Effector memory CD4-positive, alpha-beta T cell (primary cell): ENCODE measurements at regions not wholly inside any gene's neighbourhood (a gene's known extent, or its start where the extent isn't known, plus 50 kb on each side); places are given as distances from the start of the nearest gene placed in this dataset.

Experiments
- DNase-seq, 3 donors: peaks; one replicate each; pipeline ENCODE4 v3.0.0-alpha.2; 2020
- H3K27ac ChIP-seq: 2 replicates; pipeline ENCODE4 v1.7.0; 2013; ENCODE audit warnings: mild to moderate bottlenecking, low read length, moderate library complexity; ENCODE audit not compliant: insufficient read depth, poor library complexity, severe bottlenecking
- H3K27me3 ChIP-seq: replicated peaks from 2 replicates; pipeline ENCODE4 v1.7.0; 2013; ENCODE audit warnings: mild to moderate bottlenecking, low read length; ENCODE audit not compliant: insufficient read depth, control insufficient read depth, poor library complexity, severe bottlenecking
- H3K36me3 ChIP-seq: 2 replicates; pipeline ENCODE4 v1.7.0; 2013; ENCODE audit warnings: mild to moderate bottlenecking, low read length, moderate library complexity; ENCODE audit not compliant: control insufficient read depth, insufficient read depth
- H3K4me1 ChIP-seq: 2 replicates; pipeline ENCODE4 v1.7.0; 2013; ENCODE audit warnings: low read length, mild to moderate bottlenecking; ENCODE audit not compliant: control insufficient read depth, insufficient read depth, poor library complexity, severe bottlenecking
- H3K4me3 ChIP-seq: 2 replicates; pipeline ENCODE4 v1.7.0; 2013; ENCODE audit warnings: low read length, low read depth, mild to moderate bottlenecking; ENCODE audit not compliant: insufficient read depth, poor library complexity, severe bottlenecking
- H3K9me3 ChIP-seq: 2 replicates; pipeline ENCODE4 v1.7.0; 2013; ENCODE audit warnings: mild to moderate bottlenecking, low read length, moderate library complexity; ENCODE audit not compliant: control insufficient read depth

DNA sequence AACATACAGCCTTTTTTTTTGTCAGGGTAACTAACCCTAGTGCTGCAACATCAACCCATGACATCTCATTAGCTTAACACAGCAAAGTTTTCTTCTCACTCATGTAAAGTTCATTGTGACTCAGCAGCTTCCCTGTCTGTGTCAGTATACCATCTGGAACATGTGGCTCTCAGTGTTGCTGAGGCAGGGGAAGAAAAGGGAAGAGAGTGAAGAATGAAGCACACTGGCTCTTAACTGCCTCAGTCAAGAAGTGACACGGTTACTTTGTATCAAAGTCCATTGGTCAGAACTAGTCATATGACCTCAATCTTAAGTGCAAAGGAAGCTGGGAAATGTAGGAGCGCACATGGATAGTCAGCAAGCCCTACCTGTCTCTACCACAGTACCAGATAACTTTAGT, 185.0 kb upstream of the ELL2 start:
- H3K27ac ChIP-seq: no peak overlapping the region
- no peaks in the 10 kb centered on the region for H3K9me3 ChIP-seq
- no peak for DNase-seq
- no peaks in the 10 kb centered on the region for H3K4me1 ChIP-seq
- no peak overlapping the region for H3K4me3 ChIP-seq
- no peaks in the 10 kb centered on the region for H3K36me3 ChIP-seq
- H3K27me3 ChIP-seq: no peaks in the 10 kb centered on the region

DNA sequence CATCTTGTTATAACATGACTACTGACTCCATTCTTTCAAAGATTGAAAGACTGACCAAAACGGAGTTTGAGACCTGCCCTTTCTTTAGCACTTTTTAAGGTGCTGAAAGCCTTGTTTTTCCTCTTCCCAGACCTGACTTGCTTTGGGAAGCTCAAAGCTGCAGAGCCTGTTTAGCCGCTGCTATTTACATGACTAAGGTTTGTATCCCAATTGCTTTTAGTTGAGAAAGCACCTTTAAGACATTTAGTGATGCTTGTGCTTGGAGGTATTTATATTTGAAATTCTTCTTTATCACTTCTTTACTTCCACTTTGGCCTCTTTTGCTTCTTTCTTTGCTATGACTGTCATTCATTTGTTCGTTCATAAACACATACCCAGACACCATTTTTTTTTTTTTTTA, 182.6 kb upstream of the ELL2 start:
- H3K27ac ChIP-seq: no peak overlapping the region
- no peak for DNase-seq
- H3K27me3 ChIP-seq: no peaks in the 10 kb centered on the region
- no peaks in the 10 kb centered on the region for H3K36me3 ChIP-seq
- no peaks in the 10 kb centered on the region for H3K9me3 ChIP-seq
- no peak overlapping the region for H3K4me3 ChIP-seq
- no peaks in the 10 kb centered on the region for H3K4me1 ChIP-seq

DNA sequence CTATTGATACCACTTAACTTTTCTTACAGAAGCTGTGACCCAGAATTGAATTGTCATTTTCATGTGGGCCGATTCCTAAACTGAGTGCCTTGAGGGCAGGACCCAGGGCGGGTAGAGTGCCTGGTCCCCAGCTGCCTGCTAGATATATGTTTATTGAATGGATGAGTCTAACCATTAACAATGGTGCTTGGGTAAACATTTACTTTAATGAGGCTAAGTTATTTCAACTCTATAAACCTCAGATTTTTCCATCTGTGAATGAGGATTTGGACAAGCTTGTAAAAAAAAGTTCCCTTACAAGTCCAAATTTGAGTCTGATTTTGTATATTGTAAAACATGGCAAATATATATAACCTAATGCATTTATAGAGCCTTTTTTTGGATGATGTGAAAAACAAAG, 181.8 kb upstream of the ELL2 start:
- no peaks in the 10 kb centered on the region for H3K27me3 ChIP-seq
- no peak overlapping the region for H3K27ac ChIP-seq
- no peak for DNase-seq
- H3K4me3 ChIP-seq: no peak overlapping the region
- H3K4me1 ChIP-seq: no peaks in the 10 kb centered on the region
- H3K9me3 ChIP-seq: no peaks in the 10 kb centered on the region
- no peaks in the 10 kb centered on the region for H3K36me3 ChIP-seq

DNA sequence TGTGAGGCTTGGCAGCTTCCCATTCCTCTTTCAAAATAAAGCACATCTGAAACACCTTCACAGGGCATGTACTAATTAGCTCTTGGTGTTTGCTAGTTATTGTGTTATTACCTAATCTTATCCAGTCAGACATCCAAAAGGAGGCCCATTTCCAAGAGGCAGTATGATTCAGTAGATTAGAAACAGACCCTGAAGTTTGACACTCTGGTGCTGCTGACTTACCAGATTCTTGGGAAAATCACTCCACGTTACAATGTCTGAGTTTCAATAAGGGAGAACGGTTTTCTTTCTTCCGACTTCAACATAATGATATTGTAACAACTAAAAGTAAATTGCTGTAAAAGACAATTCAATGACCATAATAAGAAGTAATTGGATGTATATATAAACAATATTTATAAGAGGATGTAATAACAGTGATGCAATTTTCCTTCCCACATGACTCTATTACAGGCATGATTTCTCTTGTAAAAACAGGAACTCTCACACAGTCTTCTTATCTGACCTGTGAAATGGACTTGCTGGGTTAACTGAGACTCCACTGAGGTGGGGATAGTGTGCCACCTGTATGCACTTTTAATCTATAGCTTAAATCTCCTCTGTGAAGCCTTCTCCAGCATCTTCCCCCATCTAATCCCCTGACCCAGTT, 181.3 kb upstream of the ELL2 start:
- no peaks in the 10 kb centered on the region for H3K9me3 ChIP-seq
- H3K4me3 ChIP-seq: no peak overlapping the region
- no peaks in the 10 kb centered on the region for H3K36me3 ChIP-seq
- DNase-seq: no peak
- H3K27ac ChIP-seq: no peak overlapping the region
- no peaks in the 10 kb centered on the region for H3K27me3 ChIP-seq
- H3K4me1 ChIP-seq: no peaks in the 10 kb centered on the region

DNA sequence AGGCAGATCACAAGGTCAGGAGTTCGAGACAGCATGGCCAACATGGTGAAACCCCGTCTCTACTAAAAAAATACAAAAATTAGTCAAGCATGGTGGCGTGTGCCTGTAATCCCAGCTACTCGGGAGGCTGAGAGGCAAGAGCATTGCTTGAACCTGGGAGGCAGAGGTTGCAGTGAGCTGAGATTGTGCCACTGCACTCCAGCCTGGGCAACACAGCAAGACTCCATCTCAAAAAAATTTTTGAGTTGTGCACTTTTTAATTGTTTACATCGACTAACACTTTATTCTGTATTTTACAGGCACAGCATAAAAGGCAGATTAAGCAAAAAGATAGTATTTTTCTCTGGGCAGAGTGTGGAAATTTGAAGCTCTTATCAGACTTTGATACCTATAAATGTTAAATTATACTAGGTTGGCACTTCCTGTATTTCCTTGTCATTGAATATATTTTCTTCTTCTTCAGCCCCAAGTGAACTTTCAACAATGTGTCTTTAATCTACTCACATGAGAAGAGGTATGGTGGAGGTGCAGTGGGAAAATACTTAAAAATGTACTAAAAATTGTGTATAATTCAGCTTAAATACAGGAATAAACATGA, 180.6 kb upstream of the ELL2 start:
- no peaks in the 10 kb centered on the region for H3K27me3 ChIP-seq
- H3K4me1 ChIP-seq: no peaks in the 10 kb centered on the region
- no peak overlapping the region for H3K4me3 ChIP-seq
- no peaks in the 10 kb centered on the region for H3K36me3 ChIP-seq
- no peak for DNase-seq
- H3K27ac ChIP-seq: no peak overlapping the region
- H3K9me3 ChIP-seq: no peaks in the 10 kb centered on the region

DNA sequence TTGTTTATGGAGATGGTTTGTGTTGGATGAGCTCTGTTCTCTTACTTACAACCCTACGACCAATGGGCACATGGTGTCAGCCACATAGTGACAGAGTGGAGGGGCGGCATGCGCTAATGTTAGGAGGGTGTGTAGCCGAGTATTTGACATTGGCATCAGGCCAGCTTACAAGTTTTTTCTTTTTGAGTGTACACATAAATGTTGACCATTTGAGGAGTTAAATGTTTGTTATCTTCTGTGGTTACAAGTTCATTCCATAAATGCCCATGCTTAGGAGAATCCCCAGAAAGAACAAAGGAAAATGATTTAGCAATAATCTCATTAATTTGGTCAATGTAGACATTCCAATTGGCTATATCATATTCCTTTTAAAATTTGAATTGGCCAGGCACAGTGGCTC, 180.1 kb upstream of the ELL2 start:
- Histone ChIP-seq H3K4me1 (no peaks in the 10 kb centered on the region), H3K4me3 (no peak overlapping the region)
- DNase-seq: no peak

DNA sequence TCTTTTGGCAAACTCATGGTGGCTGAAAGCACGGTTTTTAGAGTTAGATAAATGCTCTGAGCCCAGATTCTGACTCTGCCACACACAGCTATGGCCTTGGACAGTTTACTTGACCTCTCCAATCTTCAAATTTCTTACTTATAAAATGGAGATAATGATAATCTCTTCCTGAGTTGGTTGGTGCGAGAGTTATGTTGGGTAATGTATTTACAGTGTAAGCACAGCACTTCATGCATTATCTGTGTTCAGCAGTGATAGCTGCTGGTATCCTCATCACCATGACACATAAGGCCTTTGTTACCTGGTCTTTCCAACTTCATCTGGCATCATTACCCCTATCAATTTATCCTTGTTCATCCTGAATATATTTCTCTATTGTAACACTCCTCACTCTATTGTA, 178.8 kb upstream of the ELL2 start:
- Histone ChIP-seq H3K27me3 (no peaks in the 10 kb centered on the region), H3K36me3 (no peaks in the 10 kb centered on the region), H3K4me3 (no peak overlapping the region), H3K27ac (no peak overlapping the region), H3K9me3 (no peaks in the 10 kb centered on the region), H3K4me1 (no peaks in the 10 kb centered on the region)
- no peak for DNase-seq

More for the DNA sequence above, 180.1 kb upstream of the ELL2 start:
- Histone ChIP-seq H3K9me3 (no peaks in the 10 kb centered on the region), H3K27me3 (no peaks in the 10 kb centered on the region), H3K27ac (no peak overlapping the region), H3K36me3 (no peaks in the 10 kb centered on the region)

DNA sequence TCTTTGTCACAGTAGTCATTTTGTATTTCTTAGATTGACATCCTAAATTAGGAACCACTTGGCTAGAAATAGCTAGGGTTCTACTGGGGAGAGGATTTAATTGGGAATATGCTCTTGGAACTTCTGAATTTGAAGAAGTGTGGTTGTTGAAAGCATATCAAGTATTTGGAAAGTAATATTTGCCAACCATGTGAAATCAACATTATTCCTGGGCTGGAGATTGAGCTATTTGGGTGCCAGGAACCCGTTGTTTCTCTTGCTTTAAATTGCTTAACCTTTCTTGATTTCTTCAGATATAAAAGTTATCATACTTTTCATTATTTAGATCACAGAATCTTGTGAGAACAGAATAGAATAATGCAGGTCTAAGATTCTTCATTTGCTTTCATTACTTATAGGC, 178.4 kb upstream of the ELL2 start:
- DNase-seq: no peak
- no peaks in the 10 kb centered on the region for H3K27me3 ChIP-seq
- no peaks in the 10 kb centered on the region for H3K36me3 ChIP-seq
- no peak overlapping the region for H3K27ac ChIP-seq
- H3K4me1 ChIP-seq: no peaks in the 10 kb centered on the region
- H3K4me3 ChIP-seq: no peak overlapping the region
- no peaks in the 10 kb centered on the region for H3K9me3 ChIP-seq

DNA sequence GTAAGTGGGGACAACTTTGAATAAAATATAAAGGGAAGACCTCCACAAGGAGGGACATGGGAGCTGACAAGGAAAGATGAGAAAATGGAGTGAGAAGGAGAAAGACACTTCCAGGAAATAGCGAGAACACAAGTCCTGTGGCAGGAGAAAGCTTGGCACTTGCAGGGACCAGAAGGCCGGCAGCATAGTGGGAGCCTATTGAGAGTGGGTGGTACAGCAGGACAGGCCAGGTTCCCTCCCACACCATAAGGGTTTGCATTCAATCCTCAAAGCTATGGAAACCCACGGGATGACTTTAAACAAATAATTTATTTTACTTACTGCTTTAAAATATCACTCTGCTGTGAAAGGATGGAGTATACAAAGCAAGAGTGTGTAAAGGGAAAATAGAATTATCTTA, 173.2 kb upstream of the ELL2 start:
- no peak for DNase-seq
- Histone ChIP-seq H3K27me3 (no peaks in the 10 kb centered on the region), H3K9me3 (no peaks in the 10 kb centered on the region), H3K36me3 (no peaks in the 10 kb centered on the region), H3K4me3 (no peak overlapping the region), H3K4me1 (no peaks in the 10 kb centered on the region), H3K27ac (no peak overlapping the region)

DNA sequence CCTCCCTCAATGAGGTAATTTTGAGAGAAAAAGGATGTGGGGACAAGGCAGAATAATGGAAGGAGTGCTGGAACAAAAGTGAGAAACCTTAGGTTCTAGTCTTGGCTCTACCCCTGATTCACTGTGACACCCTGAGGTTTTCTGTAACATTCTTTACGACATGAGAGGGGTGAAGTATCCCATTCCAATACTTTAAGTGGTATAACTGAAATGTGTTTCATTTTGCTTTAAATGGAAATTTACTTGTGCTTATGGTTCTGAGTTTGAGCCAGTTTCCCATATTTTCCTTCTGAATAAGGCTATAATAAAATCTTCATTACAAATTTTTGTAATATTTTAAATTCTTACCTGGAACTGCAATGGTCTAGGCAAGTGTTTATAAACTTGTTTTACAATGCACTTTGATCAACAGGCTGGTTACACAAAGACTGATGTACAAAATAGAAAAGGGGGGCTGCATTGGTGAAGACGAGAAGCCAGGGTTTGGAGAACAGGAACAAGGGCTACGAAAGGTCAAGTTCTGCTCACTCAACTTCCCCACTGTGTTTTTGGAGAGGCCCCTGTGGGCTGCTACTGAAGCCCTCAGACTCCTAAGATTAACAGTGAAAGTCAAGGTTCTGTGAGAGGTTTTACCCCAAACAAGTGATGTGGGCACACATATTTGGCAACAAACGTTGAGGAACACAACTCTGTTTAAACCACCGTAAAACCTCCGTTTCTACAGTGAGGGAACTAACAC, 171.9 kb upstream of the ELL2 start:
- Histone ChIP-seq H3K9me3 (no peaks in the 10 kb centered on the region), H3K36me3 (no peaks in the 10 kb centered on the region), H3K27me3 (no peaks in the 10 kb centered on the region), H3K27ac (no peak overlapping the region), H3K4me1 (no peaks in the 10 kb centered on the region), H3K4me3 (no peak overlapping the region)
- no peak for DNase-seq
